ENCODE measurements at regions not wholly inside any gene's neighbourhood (a gene's known extent, or its start where the extent isn't known, plus 50 kb on each side); places are given as distances from the start of the nearest gene placed in this dataset.

- DNase-seq, result no peak
Measured at GRCh38 chrX:150143721-150144440, 205.6 kb upstream of the EOLA2 start.

- no peak for DNase-seq
Measured at GRCh38 chrX:150146271-150146896, 208.1 kb upstream of the EOLA2 start.

- DNase-seq, result no peak
Measured at GRCh38 chrX:150148749-150149672, 210.7 kb upstream of the EOLA2 start.

- no peak for DNase-seq
Measured at GRCh38 chrX:150150076-150150779, 211.9 kb upstream of the EOLA2 start.

- DNase-seq, result no peak
Measured at GRCh38 chrX:150150780-150151125, 212.4 kb upstream of the MAMLD1 start.

GRCh38 chrX:150152036-150152435 lies 211.1 kb upstream of the MAMLD1 start:
- DNase-seq, result no peak

- DNase-seq, result no peak
Measured at GRCh38 chrX:150152546-150152945, 210.6 kb upstream of the MAMLD1 start.

GRCh38 chrX:150155436-150156035 lies 207.6 kb upstream of the MAMLD1 start:
- no peak for DNase-seq

GRCh38 chrX:150156615-150157014 lies 206.5 kb upstream of the MAMLD1 start:
- DNase-seq, result no peak

- DNase-seq, result no peak
Measured at GRCh38 chrX:150157291-150157690, 205.8 kb upstream of the MAMLD1 start.

GRCh38 chrX:150158554-150159332 lies 204.4 kb upstream of the MAMLD1 start:
- DNase-seq, result no peak

- no peak for DNase-seq
Measured at GRCh38 chrX:150159537-150159936, 203.6 kb upstream of the MAMLD1 start.

- DNase-seq, result no peak
Measured at GRCh38 chrX:150160656-150161055, 202.5 kb upstream of the MAMLD1 start.

- DNase-seq, result no peak
Measured at GRCh38 chrX:150161193-150161592, 201.9 kb upstream of the MAMLD1 start.

- no peak for DNase-seq
Measured at GRCh38 chrX:150162141-150162540, 201.0 kb upstream of the MAMLD1 start.

GRCh38 chrX:150163221-150163930 lies 199.7 kb upstream of the MAMLD1 start:
- DNase-seq, result no peak

- DNase-seq, result no peak
Measured at GRCh38 chrX:150163956-150164726, 199.0 kb upstream of the MAMLD1 start.

GRCh38 chrX:150164971-150165600 lies 198.0 kb upstream of the MAMLD1 start:
- no peak for DNase-seq

- no peak for DNase-seq
Measured at GRCh38 chrX:150165776-150166610, 197.1 kb upstream of the MAMLD1 start.
